ENCODE measurements at regions not wholly inside any gene's neighbourhood (a gene's known extent, or its start where the extent isn't known, plus 50 kb on each side); places are given as distances from the start of the nearest gene placed in this dataset.
"Not testable (repeated sequence)": the region's sequence is repeated elsewhere in the genome, so short reads cannot be mapped to it uniquely, and the experiment has no call there.

DNA sequence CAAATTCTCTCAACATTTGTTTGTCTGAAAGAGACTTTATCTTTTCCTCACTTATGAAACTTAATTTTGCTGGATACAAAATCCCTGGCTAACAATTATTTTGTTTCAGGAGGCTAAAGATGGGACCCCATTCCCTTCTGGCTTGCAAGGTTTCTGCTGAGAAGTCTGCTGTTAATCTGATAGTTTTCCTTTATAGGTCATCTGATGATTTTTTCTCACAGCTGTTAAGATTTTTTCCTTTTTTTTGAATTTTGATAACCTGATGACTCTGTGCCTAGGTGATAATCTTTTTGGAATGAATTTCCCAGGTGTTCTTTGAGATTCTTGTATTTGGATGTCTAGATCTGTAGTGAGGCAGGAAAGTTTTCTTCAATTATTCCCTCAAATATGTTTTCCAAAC is 2661.4 kb downstream of the PCDH9 start:
- intact Hi-C loops (cut with DNase I), result no loop called here
- ATAC-seq (no peak), DNase-seq (ENCODE audit: missing footprints) (no peak)

DNA sequence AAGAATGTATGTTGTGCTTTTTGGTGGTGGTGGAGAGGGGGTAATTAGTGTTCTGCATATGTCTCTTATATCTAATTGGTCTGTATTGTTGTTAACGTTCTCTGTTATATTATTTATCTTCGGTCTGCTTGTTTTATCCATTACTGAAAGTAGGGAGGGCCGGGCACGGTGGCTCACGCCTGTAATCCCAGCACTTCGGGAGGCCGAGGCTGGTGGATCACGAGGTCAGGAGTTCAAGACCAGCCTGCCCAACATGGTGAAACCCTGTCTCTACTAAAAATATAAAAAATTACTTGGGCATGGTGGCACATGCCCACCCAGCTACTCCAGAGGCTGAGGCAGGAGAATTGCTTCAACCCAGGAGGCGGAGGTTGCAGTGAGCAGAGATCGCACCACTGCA is 2672.1 kb downstream of the PCDH9 start:
- DNase-seq (ENCODE audit: missing footprints); ATAC-seq; intact Hi-C loops (cut with DNase I): not testable (repeated sequence)

DNA sequence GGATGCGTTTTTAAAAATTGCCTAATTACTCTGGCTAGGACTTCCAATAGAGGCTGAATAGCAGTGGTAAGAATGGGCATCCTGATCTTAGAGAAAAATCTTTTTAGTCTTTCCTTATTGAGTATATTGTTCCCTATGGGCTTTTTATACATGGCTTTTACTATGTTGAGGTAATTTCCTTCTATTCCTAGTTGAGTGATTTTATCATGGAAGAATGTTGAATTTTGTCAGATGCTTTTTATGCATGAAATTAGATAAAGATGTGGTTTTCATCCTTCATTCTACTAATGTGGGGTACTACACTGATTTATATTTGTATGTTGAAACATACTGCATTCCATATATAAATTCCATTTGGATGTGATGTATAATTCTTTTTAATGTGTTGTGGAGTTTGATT is 2673.8 kb downstream of the PCDH9 start:
- intact Hi-C loops (cut with DNase I), result no loop called here
- DNase-seq (ENCODE audit: missing footprints), result no peak
- no peak for ATAC-seq

DNA sequence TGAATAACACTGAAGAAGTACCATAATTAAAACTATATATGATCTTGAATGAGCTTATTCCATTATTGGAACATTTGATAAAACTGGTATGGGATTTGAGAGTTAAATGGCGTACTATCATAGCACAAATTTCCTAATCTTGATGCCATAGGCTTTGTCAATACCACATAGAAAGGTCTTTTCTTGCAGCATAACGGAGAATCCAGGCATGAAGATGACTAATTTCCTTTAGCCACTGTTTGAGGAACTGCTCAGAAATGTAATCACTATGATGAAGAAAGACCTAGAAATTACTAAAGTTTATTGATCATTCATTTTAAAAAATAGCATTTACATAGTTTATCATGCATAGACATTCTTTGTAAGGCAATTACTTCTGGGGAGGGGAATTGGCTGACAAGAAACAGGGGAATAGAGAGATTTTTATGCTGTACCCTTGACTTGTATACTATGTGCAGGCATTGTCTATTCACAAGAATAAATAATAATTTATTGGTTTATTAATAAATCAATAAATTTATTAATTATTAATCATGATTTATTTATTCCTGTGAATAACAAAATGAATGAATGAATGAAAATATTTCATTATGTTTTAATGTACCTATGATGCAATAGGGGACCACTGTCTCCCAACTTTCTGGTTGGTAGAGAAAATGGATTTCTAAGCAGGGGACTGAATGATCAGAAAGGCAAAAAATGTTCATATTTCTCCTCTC is 2676.6 kb downstream of the PCDH9 start:
- no peak for DNase-seq (ENCODE audit: missing footprints)
- intact Hi-C loops (cut with DNase I), result no loop called here

DNA sequence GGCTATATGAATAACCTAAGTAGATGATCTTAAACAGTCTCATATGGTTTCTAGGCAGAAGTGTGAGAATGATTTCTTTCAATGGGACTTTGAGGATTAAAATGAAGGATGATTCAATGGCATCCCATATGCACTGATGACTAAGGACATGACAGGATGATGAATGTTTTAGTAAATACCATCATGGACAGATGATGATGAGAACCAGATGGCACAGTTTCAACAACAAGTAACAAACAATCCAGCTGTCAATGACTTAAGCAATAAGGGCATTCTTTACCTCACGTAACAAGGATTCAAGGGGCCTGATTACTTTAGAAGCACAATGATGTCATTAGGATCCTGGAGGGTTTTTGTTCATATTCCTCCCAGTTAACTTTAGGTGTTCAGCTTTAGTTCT is 2678.4 kb downstream of the PCDH9 start:
- ATAC-seq (no peak), DNase-seq (ENCODE audit: missing footprints) (no peak)
- intact Hi-C loops (cut with DNase I), result no loop called here

More for the DNA sequence above, 2676.6 kb downstream of the PCDH9 start:
- ATAC-seq, result no peak

DNA sequence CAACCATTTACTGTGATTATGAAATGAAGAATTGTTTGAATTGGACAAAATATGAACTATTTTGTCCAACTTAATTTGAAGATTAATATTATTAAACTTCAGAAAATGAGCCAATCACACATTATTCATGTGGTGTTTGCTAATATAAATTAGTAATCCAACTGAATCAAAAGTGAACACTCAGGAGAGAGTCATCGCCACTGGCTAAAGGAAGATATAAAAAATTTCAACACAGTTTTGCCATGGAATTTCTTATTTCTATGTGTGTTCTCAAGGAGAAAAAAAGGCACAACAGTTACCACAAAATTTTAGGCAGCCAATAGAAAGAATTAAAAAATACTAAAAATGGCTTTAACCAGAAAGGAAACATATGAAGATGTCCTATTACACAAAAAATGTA is 2683.8 kb downstream of the PCDH9 start:
- no peak for ATAC-seq
- intact Hi-C loops (cut with DNase I), result no loop called here
- DNase-seq (ENCODE audit: missing footprints), result no peak

DNA sequence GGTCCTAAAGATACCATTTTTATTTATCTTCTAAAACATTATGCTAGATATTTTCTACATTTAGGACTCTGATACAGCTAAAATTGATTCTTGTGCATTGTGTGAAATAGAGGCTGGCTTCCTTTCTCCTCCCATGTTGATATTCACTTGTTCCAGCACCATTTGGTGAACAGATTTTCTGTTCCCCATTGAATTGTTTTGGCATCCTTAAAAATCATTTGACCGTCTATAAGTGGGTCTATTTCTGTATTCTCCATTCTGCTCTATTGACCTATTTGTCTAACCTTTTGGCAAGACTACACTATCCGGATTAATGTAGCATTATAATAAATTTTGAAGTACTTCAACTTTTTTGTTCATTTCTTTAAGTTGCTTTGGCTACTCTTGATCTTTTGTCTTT is 2689.2 kb downstream of the PCDH9 start:
- DNase-seq (ENCODE audit: missing footprints) (no peak), ATAC-seq (no peak)
- intact Hi-C loops (cut with DNase I), result no loop called here

DNA sequence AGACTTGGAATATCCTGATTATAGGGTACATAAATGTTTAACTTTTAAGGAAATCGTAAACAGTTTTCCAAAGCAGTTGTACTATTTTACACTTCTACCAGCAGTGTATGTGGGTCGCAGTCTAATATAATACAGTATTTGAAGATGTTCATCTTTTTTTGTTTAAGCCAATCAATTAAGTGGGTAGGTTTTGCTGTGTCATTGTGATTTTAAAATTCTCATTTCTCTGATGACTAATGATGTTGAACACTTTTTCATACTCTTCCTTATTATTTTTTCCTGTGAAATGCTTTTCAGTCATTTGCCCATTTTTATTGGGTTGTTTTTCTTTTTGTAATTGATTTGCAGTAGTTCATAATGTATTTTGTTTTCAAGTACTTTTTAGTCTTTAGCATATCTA is 2689.7 kb downstream of the PCDH9 start:
- intact Hi-C loops (cut with DNase I), result no loop called here
- ATAC-seq, result no peak
- DNase-seq (ENCODE audit: missing footprints), result no peak

DNA sequence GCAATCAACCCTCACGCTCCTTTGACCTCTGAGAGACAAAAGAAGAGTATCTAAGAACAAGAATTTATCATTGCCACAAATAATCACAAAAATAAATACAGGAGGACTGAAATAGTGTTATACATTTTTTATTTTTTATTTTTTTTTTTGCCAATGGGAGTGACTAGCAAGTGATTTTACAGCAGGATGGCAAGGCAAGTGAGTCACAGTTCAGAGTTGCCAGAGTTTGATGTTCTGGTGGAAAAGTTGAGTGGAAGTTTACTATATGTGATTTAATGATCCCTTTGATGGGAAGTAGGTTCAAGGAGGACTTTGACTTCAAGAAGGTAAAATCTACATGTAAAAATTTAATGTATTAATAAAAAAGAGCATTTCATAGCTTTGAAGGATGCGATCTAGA is 2691.4 kb downstream of the PCDH9 start:
- ATAC-seq (no peak), DNase-seq (ENCODE audit: missing footprints) (no peak)
- intact Hi-C loops (cut with DNase I), result no loop called here

DNA sequence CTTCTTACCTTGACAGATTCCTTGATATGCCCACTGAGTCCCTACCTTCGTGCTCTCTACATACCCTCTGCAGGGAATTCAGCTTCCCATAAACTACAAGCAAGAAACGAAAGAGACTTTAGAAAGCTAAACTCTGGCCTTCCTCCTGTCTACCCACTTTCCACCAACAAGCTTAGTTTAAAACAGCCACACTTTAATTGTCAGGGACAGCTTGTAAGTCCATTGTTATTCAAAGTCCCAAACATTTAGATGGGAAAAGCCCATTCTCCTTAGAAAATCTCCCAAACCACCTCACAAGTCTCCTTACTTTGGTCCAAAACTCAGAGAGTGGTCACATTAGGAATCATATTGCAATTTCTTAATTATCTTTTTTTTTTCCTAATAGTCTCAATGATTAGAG is 2695.8 kb downstream of the PCDH9 start:
- no peak for ATAC-seq
- intact Hi-C loops (cut with DNase I), result no loop called here
- DNase-seq (ENCODE audit: missing footprints), result no peak

DNA sequence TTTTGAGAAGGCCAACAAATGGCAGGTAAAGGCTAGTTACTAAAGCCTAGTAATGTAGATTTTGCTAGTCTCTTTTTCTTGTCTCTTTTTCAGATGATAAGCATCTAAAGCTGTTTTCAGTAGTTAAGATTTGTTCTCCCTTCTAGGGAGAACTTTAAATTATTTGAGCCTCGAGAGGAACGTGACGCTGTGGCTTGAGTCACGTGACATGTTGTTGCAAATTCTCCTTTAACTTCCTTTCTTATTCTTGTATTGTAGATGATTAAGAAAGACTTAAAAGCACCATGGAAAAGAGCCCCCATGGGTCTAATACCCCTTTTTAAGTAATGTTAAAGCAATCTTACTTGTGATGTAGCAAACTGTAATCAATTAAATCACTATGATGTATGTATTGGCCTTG is 2698.7 kb downstream of the PCDH9 start:
- DNase-seq (ENCODE audit: missing footprints), result no peak
- no peak for ATAC-seq
- intact Hi-C loops (cut with DNase I), result no loop called here

DNA sequence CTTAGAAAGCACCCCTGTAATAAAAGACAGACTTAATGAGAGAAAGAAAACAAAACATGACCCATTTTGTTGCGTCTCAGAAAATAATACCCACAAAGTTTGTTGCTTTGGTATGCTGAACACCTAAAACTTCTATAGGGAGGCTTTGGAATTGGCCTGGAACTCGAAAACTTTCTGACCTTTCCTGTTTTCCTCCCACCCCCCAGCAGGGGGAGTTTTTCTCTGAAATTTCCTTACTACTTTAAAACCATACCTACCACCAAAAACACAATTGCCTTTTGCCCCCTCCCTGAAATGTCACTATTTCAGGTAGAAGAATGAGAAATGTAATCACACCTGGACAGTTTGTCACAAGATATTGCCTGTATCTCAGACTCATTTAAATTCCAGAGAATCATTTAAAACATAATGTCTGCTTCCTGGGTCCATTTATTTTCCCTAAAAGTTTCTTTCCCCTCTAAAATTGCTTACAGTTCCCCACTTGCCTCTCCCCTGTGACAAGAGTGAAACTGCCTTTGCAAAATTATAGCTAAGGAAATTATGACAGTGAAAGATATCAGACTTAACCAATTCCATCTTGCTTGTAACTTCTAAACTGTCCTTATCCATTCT is 2700.2 kb downstream of the PCDH9 start:
- no peak for ATAC-seq

DNA sequence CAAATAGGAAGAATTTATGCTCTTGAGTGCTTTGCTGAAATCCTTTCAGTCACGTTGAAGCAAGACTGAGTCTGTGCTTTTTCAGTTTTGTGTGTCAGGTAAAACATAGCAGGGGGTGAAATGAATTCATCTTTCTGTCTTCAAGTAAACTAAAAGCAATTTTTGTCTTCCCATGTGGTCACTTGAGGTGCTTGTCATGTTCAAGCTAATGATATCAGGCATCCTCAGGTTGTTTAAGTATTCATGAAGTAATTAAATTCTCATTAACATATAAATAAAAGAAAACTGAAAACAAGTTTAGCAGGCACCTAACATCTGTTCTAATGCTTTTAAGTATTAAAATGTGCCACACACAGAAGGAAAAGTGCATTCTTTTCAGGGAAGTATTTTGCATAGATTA is 2701.3 kb downstream of the PCDH9 start:
- intact Hi-C loops (cut with DNase I), result no loop called here
- no peak for ATAC-seq
- DNase-seq (ENCODE audit: missing footprints), result no peak

More for the DNA sequence above, 2700.2 kb downstream of the PCDH9 start:
- intact Hi-C loops (cut with DNase I), result no loop called here
- no peak for DNase-seq (ENCODE audit: missing footprints)

DNA sequence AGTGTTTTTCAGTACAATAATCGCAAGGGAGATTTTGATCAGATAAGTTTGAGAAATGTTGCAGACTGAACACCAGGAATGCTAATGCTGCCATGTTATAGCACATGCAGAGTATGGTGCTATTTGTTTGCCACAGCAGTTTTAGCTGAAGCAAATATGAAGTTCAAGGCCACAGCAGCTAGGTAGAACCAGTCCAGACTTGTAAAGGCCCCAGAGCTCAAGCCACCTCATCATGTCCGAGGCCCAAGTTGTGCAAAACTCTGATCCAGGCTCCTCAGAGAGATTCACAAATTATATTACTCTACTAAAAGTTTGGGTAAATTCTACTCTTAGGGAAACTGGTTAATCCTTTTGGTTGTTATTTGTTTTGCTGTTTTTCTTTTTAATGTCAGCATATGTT is 2702.6 kb downstream of the PCDH9 start:
- intact Hi-C loops (cut with DNase I), result no loop called here
- no peak for ATAC-seq
- no peak for DNase-seq (ENCODE audit: missing footprints)

DNA sequence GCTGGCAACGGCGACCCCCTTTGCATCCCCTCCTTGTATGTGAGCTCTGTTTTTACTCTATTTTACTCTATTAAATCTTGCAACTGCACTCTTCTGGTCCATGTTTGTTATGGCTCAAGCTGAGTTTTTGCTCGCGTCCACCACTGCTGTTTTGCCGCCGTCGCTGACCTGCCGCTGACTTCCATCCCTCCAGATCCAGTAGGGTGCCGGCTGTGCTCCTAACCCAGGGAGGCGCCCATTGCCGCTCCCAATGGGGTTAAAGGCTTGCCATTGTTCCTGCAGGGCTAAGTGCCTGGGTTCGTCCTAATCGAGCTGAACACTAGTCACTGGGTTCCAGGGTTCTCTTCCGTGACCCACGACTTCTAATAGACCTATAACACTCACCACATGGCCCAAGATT is 2704.4 kb downstream of the PCDH9 start:
- no peak for ATAC-seq
- intact Hi-C loops (cut with DNase I), result no loop called here
- no peak for DNase-seq (ENCODE audit: missing footprints)

DNA sequence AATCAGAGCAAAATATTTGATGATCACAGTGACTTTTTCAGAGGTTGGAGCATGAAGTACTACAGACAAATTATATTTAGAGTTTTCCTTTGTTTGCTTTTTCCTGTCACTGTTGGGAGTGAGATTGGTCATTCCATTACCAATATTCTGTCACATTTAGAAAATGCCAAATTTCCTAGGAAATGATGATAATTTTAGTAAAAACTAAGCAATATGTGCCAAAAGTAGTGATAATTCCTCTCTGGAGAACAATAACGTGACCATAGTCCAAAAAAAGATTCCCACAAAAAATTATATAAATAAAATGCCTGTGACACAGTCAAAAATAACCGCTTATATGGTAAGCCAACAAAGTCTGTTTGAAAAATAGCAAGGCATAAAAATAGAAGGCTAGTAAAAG is 2719.4 kb downstream of the PCDH9 start:
- ATAC-seq (no peak), DNase-seq (ENCODE audit: missing footprints) (no peak)
- intact Hi-C loops (cut with DNase I), result no loop called here

DNA sequence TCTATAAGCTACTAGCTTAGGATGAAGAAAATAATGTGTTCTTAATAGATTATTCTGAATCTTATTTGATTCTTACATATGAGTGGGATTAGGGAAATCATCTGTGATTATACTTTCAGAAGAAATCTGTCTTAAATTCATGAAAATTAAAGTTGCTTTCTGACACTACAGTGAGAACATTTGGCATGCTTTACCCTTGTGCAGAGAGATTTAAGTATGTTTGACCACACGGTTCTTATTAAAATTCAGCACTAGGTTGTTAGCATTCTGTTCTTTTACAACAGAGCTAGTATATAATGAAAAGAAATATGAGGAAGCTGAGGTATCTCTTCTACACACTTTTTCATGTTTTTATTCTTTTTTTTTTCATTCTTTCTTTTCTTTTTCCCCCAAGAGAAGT is 2723.9 kb downstream of the PCDH9 start:
- intact Hi-C loops (cut with DNase I), result no loop called here
- DNase-seq (ENCODE audit: missing footprints), result no peak
- ATAC-seq, result no peak

DNA sequence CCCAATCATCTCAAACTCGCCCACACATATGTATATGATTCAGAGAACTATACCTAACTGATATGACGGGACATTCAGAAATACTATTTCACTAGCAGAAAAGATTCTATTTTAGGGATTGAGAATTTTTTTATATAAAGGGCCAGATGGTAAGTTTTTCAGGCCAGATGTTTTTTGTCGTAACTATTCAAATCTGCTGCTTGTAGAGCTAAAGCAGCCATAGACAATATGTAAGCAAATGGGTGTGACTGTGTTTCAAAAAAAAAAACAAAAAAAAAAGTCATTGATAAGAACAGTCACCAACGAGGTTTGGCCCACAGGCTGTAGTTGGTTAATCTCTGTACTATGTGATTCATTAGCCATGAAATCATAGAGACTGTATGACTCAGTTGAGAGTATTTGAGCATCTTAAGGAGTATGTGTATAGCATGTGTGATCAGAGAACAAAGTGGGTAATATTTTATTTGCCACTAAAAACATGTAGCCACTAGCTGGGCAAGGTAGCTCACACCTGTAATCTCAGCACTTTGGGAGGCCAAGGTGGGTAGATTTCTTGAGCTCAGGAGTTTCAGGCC is 2724.7 kb downstream of the PCDH9 start:
- ATAC-seq (no peak), DNase-seq (ENCODE audit: missing footprints) (no peak)
- intact Hi-C loops (cut with DNase I), result no loop called here

DNA sequence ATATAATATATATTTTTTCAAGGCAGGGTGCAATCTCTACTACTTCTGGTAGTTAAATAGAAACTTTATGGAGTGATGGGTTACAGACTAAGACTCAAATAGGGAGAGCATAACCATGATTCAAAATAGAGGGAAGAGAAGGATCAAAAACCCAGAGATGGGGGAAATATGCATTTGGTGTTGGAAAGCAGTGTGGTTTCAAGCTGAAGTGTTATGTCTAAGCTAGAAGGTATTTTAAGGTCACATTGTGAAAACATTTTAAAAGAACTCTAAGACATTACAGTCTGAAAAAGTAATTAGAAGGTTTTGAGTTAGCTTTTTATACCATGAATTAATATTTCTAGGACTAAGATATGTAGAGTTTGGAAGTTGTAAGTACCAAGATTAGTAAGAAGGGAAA is 2741.4 kb downstream of the PCDH9 start:
- intact Hi-C loops (cut with DNase I), result no loop called here
- ATAC-seq (no peak), DNase-seq (ENCODE audit: missing footprints) (no peak)

DNA sequence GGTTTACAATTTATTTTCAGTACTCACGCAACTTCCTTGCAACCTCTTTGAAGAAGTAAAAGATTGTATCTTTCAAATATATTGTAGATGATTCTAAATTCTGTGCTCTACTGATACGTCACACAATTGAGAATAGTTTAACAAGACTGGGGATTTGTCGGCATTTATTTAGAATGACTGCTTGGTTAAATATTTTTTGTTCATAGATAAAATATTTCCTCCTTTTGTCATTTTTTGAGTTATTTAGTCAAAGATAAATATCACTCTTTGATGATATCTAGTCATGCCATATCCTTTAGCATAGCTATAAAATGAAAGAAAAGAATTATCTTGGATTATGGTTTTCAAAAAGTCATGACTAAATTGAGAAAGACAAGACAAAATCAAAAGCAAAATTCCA is 2747.8 kb downstream of the PCDH9 start:
- intact Hi-C loops (cut with DNase I), result no loop called here
- no peak for ATAC-seq
- no peak for DNase-seq (ENCODE audit: missing footprints)

DNA sequence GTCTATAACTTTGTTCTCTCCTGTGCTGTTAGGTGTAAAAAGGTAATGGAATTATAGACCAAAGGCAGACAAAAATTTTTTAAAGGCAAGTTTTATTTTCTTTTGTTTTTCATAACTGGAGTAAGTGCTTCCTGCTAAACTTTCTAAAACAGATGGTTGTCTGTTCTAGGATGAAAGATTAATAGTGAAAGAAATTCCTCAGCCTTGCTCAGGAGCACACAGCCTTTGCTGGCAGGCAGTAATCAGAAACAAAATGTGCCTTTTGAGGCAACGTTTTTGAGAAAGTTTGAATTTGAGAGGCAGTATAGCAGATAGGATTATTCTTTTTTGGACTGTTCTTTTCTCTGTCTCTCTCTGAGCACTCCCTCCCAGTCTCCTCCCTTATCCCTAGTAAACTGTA is 2749.5 kb downstream of the PCDH9 start:
- no peak for ATAC-seq
- intact Hi-C loops (cut with DNase I), result no loop called here

More for the DNA sequence above, 2749.5 kb downstream of the PCDH9 start:
- no peak for DNase-seq (ENCODE audit: missing footprints)

Measured in Right ventricle myocardium inferior (tissue), 1 donor.